ENCODE measurements at regions not wholly inside any gene's neighbourhood (a gene's known extent, or its start where the extent isn't known, plus 50 kb on each side); places are given as distances from the start of the nearest gene placed in this dataset.

DNA sequence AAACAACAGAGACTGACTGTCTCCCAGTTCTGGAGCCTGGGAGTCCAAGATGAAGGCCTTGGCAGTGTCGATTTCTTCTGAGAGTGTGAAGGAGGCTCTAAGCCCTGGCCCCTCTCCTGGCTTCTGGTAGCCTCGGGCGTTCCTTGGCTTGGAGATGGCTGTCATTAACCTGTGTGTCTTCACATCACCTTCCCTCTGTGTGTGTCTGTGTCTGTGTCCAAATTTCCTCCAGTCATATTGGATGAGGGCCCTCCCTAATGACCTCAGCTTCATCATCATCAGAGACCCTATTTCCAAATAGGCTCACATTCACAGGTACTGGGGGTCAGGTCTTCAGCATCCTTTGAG is 138.3 kb downstream of the TOMM20 start:
- no peaks in the 10 kb centered on the region for H3K9me3 ChIP-seq
- H3K4me3 ChIP-seq: no peak overlapping the region
- intact Hi-C loops (cut with DNase I): no loop called here
- H3K27me3 ChIP-seq: no peaks in the 10 kb centered on the region
- H3K36me3 ChIP-seq: no peaks in the 10 kb centered on the region
- TF ChIP-seq POLR2AphosphoS5 (IDR thresholded peaks at IDR 0.05): no peak
- TF ChIP-seq, protein P1, sequence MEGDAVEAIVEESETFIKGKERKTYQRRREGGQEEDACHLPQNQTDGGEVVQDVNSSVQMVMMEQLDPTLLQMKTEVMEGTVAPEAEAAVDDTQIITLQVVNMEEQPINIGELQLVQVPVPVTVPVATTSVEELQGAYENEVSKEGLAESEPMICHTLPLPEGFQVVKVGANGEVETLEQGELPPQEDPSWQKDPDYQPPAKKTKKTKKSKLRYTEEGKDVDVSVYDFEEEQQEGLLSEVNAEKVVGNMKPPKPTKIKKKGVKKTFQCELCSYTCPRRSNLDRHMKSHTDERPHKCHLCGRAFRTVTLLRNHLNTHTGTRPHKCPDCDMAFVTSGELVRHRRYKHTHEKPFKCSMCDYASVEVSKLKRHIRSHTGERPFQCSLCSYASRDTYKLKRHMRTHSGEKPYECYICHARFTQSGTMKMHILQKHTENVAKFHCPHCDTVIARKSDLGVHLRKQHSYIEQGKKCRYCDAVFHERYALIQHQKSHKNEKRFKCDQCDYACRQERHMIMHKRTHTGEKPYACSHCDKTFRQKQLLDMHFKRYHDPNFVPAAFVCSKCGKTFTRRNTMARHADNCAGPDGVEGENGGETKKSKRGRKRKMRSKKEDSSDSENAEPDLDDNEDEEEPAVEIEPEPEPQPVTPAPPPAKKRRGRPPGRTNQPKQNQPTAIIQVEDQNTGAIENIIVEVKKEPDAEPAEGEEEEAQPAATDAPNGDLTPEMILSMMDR (IDR thresholded peaks at IDR 0.05): no peak
- DNase-seq: peak; percentile 59
- 76 to 94% methylated on average over 3 of the region's 3 CpGs for WGBS, 2 donors
- peak overlapping the region; percentile 83 to 96 (median 86) for H3K27ac ChIP-seq
- peaks cover 0 to 51% (median 42%) of the 10 kb centered on the region in 4 donors for H3K4me1 ChIP-seq

DNA sequence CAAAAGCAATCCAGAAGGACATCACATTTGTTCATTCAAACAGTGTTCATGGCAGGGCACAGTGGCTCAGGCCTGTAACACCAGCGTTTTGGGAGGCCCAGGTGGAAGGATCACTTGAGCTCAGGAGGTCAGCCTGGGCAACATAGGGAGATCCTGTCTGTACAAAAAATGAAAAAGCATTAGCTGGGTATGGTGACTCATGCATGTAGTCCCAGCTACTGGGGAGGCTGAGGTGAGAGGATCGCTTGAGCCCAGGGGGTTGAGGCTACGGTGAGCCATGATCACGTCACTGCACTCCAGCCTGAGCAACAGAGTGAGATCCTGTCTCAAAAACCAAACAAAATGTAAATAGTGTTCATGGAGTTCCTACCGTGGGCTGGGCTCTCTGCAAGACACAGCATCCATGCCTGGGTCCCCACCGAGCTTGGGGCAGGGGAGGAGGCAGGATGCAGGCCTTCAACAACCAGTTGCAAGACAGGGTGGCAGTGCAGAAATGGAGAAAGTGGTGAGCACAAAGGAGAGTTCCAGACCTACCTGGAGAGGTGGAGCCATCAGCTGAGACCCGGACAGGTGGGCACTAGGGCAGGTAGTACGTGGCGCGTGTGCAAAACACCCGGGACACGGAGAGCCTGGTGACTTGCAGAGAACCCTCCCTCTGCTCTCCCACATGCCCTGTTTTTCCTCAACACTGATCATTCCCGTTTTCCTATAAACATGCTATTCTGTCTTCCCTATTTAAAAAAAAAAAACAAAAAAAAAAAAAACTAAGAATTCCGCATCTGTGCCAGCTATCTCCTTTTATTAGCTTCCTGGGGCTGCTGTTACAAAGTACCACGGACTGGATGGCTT is 138.9 kb downstream of the TOMM20 start:
- H3K4me3 ChIP-seq: no peak overlapping the region
- peak overlapping the region; percentile 83 to 96 (median 86) for H3K27ac ChIP-seq
- no peaks in the 10 kb centered on the region for H3K27me3 ChIP-seq
- H3K4me1 ChIP-seq: peaks cover 0 to 57% (median 48%) of the 10 kb centered on the region in 4 donors
- H3K9me3 ChIP-seq: no peaks in the 10 kb centered on the region
- peak; percentile 60 for DNase-seq
- TF ChIP-seq EP300 (IDR thresholded peaks at IDR 0.05) (peak in 2 of 4 donors; percentile 5 to 12), POLR2A (IDR thresholded peaks at IDR 0.05) (no peak), POLR2AphosphoS5 (IDR thresholded peaks at IDR 0.05) (peak in 3 of 4 donors; percentile 63 to 75 (median 69))
- intact Hi-C loops (cut with DNase I): no loop called here
- WGBS, 2 donors: 91 to 92% methylated on average over 15 of the region's 15 CpGs
- H3K36me3 ChIP-seq: no peaks in the 10 kb centered on the region

DNA sequence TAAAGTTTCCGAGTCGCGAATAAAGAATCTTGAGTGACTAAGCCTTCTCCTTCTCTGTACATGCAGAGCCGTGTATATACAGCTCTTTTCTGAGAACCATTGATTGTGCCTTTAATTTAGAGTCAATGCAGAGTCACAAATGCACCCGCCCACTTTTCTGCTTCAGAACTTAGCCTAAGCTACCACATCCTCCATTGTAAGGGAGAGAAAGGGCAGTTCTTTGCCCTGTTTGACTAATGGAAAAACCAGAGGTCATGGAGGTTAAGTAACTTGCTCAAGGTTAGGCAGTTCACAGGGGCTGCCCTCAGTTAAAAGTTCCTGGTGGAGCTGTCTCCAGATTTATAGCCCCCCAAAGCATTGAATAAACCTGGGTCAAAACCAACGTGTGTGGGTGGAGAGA is 139.6 kb downstream of the TOMM20 start:
- WGBS, 2 donors: 85 to 86% methylated on average over 6 of the region's 6 CpGs
- intact Hi-C loops (cut with DNase I): no loop called here

DNA sequence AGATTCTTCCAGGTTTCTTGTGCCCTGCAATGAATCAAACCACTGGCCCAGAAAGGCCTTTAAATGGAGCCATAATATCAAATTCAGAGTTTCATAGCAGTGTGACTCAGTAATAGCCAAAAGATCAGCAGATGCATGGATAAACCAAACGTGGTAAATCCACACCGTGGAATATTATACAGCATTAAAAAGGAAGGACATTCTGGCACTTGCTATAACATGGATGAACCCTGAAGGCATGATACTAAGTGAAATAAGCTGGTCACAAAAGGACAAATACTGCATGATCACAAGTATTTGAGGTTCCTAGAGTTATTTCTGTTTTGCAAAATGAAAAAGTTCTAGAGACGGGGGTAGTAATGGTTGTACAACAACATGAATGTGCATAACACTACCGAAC is 140.1 kb downstream of the TOMM20 start:
- Histone ChIP-seq H3K4me1 (peaks cover 0 to 65% (median 55%) of the 10 kb centered on the region in 4 donors), H3K9me3 (no peaks in the 10 kb centered on the region), H3K27me3 (no peaks in the 10 kb centered on the region), H3K27ac (peak overlapping the region; percentile 83 to 96 (median 86)), H3K4me3 (no peak overlapping the region), H3K36me3 (no peaks in the 10 kb centered on the region)
- intact Hi-C loops (cut with DNase I): no loop called here
- DNase-seq: peak; percentile 10
- TF ChIP-seq POLR2A (IDR thresholded peaks at IDR 0.05) (no peak), POLR2AphosphoS5 (IDR thresholded peaks at IDR 0.05) (peak in 1 of 4 donors; percentile 2), EP300 (IDR thresholded peaks at IDR 0.05) (no peak)
- TF ChIP-seq, protein P1 (IDR thresholded peaks at IDR 0.05): no peak
- 91 to 92% methylated on average over 4 of the region's 4 CpGs for WGBS, 2 donors

More for the DNA sequence above, 139.6 kb downstream of the TOMM20 start:
- no peaks in the 10 kb centered on the region for H3K9me3 ChIP-seq
- TF ChIP-seq POLR2AphosphoS5 (IDR thresholded peaks at IDR 0.05) (no peak), POLR2A (IDR thresholded peaks at IDR 0.05) (no peak), EP300 (IDR thresholded peaks at IDR 0.05) (no peak)
- TF ChIP-seq, protein P1 (IDR thresholded peaks at IDR 0.05): no peak
- peak overlapping the region; percentile 83 to 96 (median 86) for H3K27ac ChIP-seq
- peak; percentile 7 for DNase-seq
- H3K4me1 ChIP-seq: peaks cover 0 to 63% (median 53%) of the 10 kb centered on the region in 4 donors
- no peaks in the 10 kb centered on the region for H3K36me3 ChIP-seq
- H3K27me3 ChIP-seq: no peaks in the 10 kb centered on the region
- H3K4me3 ChIP-seq: no peak overlapping the region

DNA sequence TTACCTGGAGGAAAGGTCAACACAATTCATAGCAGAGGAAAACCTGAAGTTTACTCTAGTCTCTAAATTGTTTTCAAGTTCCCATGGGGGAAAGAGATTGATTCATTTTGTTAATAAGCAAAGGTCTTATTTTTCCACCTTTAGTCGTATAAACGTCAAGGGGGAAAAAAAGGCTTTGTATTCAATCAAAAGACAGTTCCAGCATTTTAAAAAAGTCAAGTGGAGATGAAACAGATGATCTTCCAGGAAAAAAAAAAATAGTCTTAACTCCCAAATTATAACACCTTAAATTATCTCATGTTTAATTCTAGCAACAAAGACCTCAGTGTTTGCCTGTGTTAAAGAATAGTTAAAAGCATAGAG is 140.5 kb downstream of the TOMM20 start:
- DNase-seq: no peak
- no peaks in the 10 kb centered on the region for H3K9me3 ChIP-seq
- H3K4me3 ChIP-seq: no peak overlapping the region
- H3K36me3 ChIP-seq: no peaks in the 10 kb centered on the region
- no peaks in the 10 kb centered on the region for H3K27me3 ChIP-seq
- WGBS, 2 donors: 62 to 64% methylated on average over 2 of the region's 2 CpGs
- TF ChIP-seq, protein P1 (IDR thresholded peaks at IDR 0.05): no peak
- TF ChIP-seq POLR2AphosphoS5 (IDR thresholded peaks at IDR 0.05): peak; percentile 87 to 97 (median 96)
- TF ChIP-seq POLR2A (IDR thresholded peaks at IDR 0.05): no peak
- peak; percentile 42 to 78 (median 74) for TF ChIP-seq EP300 (IDR thresholded peaks at IDR 0.05)
- H3K27ac ChIP-seq: peak overlapping the region; percentile 83 to 96 (median 86)
- H3K4me1 ChIP-seq: peaks cover 0 to 65% (median 55%) of the 10 kb centered on the region in 4 donors
- intact Hi-C loops (cut with DNase I): no loop called here
